WTC11 (cell line): ENCODE measurements at regions not wholly inside any gene's neighbourhood (a gene's known extent, or its start where the extent isn't known, plus 50 kb on each side); places are given as distances from the start of the nearest gene placed in this dataset.

ENCODE experiments used
- ELF4 ChIP-seq: sonication (generic); formaldehyde crosslinking; IDR thresholded peaks from 2 replicates; pipeline ENCODE4 v1.8.1; 2022; ENCODE audit warnings: low read depth, mild to moderate bottlenecking, moderate library complexity, missing genetic modification reagents
- ESRRA ChIP-seq: sonication (generic); formaldehyde crosslinking; IDR thresholded peaks from 2 replicates; pipeline ENCODE4 v1.8.1; 2022; ENCODE audit warnings: mild to moderate bottlenecking, missing genetic modification reagents, borderline replicate concordance
- FOXK1 ChIP-seq: sonication (generic); formaldehyde crosslinking; IDR thresholded peaks from 2 replicates; pipeline ENCODE4 v1.8.0; 2022; ENCODE audit warnings: mild to moderate bottlenecking, moderate library complexity, missing genetic modification reagents
- GABPB1 ChIP-seq: sonication (generic); formaldehyde crosslinking; IDR thresholded peaks from 2 replicates; pipeline ENCODE4 v1.8.1; 2023; ENCODE audit warnings: mild to moderate bottlenecking, missing genetic modification reagents
- HMGA2 ChIP-seq: fragments of 250-450 bp; sonication (Bioruptor Pico); IDR thresholded peaks from 2 replicates; pipeline ENCODE4 v1.4.0; 2021; ENCODE audit warnings: mild to moderate bottlenecking, moderate library complexity
- MXD4 ChIP-seq: fragments of 250-450 bp; sonication (Bioruptor Pico); IDR thresholded peaks from 2 replicates; pipeline ENCODE4 v1.8.0; 2021; ENCODE audit warnings: mild to moderate bottlenecking, moderate library complexity, borderline replicate concordance
- NFYB ChIP-seq: sonication (generic); formaldehyde crosslinking; conservative IDR thresholded peaks from 2 replicates; pipeline ENCODE4 v1.8.0; 2022; ENCODE audit warnings: low read depth, missing genetic modification reagents
- NR3C1 ChIP-seq: sonication (generic); formaldehyde crosslinking; conservative IDR thresholded peaks from 2 replicates; pipeline ENCODE4 v1.8.1; 2023; ENCODE audit warnings: low read depth, mild to moderate bottlenecking, missing genetic modification reagents
- RORB ChIP-seq: fragments of 250-450 bp; sonication (Bioruptor Pico); IDR thresholded peaks from 2 replicates; pipeline ENCODE4 v1.9.0; 2021; ENCODE audit warnings: mild to moderate bottlenecking
- SMAD4 ChIP-seq: sonication (generic); formaldehyde crosslinking; IDR thresholded peaks from 2 replicates; pipeline ENCODE4 v1.8.0; 2022; ENCODE audit warnings: mild to moderate bottlenecking, missing genetic modification reagents
- SP1 ChIP-seq: sonication (generic); formaldehyde crosslinking; conservative IDR thresholded peaks from 2 replicates; pipeline ENCODE4 v1.8.1; 2022; ENCODE audit warnings: missing genetic modification reagents
- ZNF121 ChIP-seq: sonication (generic); formaldehyde crosslinking; IDR thresholded peaks from 2 replicates; pipeline ENCODE4 v1.8.0; 2023; ENCODE audit warnings: missing genetic modification reagents
- TF ChIP-seq, protein P1 (sequence below): fragments of 200-600 bp; IDR thresholded peaks from 2 replicates; pipeline ENCODE4 v1.8.0; 2022; ENCODE audit warnings: antibody characterized with exemption
- TF ChIP-seq, protein P2 (sequence below): sonication (generic); formaldehyde crosslinking; IDR thresholded peaks from 2 replicates; pipeline ENCODE4 v1.8.0; 2022; ENCODE audit warnings: mild to moderate bottlenecking, missing genetic modification reagents

DNA sequence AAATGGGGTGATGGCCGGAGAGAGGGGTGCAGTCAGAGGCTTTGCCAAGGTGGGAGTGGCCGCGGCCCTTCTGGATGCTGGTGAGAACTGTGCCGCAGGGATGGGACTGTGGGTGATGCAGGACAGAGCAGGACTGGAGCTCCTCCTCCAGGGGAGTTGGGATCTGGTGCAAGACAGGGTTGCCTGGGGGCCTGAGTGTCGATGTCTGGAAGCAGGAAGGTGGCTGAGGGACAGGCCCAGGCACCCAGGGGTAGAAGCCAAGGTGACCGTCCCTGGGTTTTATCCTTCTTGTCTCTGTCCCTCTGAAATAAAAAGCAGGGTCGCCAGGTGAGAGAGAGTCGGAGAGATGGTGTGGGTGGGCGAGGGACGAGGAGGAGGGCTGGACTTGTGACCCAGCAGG, 89.1 kb upstream of the IER5L start:
- TF ChIP-seq, protein P1, sequence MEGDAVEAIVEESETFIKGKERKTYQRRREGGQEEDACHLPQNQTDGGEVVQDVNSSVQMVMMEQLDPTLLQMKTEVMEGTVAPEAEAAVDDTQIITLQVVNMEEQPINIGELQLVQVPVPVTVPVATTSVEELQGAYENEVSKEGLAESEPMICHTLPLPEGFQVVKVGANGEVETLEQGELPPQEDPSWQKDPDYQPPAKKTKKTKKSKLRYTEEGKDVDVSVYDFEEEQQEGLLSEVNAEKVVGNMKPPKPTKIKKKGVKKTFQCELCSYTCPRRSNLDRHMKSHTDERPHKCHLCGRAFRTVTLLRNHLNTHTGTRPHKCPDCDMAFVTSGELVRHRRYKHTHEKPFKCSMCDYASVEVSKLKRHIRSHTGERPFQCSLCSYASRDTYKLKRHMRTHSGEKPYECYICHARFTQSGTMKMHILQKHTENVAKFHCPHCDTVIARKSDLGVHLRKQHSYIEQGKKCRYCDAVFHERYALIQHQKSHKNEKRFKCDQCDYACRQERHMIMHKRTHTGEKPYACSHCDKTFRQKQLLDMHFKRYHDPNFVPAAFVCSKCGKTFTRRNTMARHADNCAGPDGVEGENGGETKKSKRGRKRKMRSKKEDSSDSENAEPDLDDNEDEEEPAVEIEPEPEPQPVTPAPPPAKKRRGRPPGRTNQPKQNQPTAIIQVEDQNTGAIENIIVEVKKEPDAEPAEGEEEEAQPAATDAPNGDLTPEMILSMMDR = no peak
- TF ChIP-seq FOXK1 (CRISPR knock-in tag) = no peak
- TF ChIP-seq NFYB (CRISPR knock-in tag) = no peak
- TF ChIP-seq SP1 (CRISPR knock-in tag) = no peak
- TF ChIP-seq NR3C1 (CRISPR knock-in tag) = no peak
- TF ChIP-seq HMGA2 (CRISPR knock-in tag) = no peak
- no peak for TF ChIP-seq ELF4 (CRISPR knock-in tag)
- TF ChIP-seq SMAD4 (CRISPR knock-in tag) = no peak
- TF ChIP-seq RORB (CRISPR knock-in tag) = no peak
- TF ChIP-seq MXD4 (CRISPR knock-in tag) = no peak
- no peak for TF ChIP-seq ZNF121 (CRISPR knock-in tag)
- TF ChIP-seq, protein P2, sequence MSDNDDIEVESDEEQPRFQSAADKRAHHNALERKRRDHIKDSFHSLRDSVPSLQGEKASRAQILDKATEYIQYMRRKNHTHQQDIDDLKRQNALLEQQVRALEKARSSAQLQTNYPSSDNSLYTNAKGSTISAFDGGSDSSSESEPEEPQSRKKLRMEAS = no peak
- no peak for TF ChIP-seq ESRRA (CRISPR knock-in tag)
- TF ChIP-seq GABPB1 = no peak
